Left lung (tissue), 4 donors: ENCODE measurements at regions not wholly inside any gene's neighbourhood (a gene's known extent, or its start where the extent isn't known, plus 50 kb on each side); places are given as distances from the start of the nearest gene placed in this dataset.

Source experiments
- ATAC-seq: fragments of 200-7000 bp; cut with Tn5 transposase; one replicate; pipeline ENCODE4 v1.9.1; 2020; ENCODE audit warnings: moderate library complexity
- DNase-seq, 4 donors: peaks; one replicate each; pipeline ENCODE4 v3.0.0-alpha.2; 2013 to 2020
- H3K27ac ChIP-seq, 2 donors: fragments of 200-600 bp; sonication (generic) in 1 of 2; one replicate each; pipeline versions ENCODE4 v1.5.0 to v1.8.0; 2020 to 2021
- H3K27me3 ChIP-seq, 2 donors: fragments of 200-600 bp; sonication (generic) in 1 of 2; one replicate each; pipeline versions ENCODE4 v1.5.0 to v1.8.0; 2020 to 2021
- H3K36me3 ChIP-seq, 2 donors: fragments of 200-600 bp; sonication (generic) in 1 of 2; one replicate each; pipeline versions ENCODE4 v1.5.0 to v1.8.0; 2020 to 2021
- H3K4me1 ChIP-seq, 2 donors: fragments of 200-600 bp; one replicate each; pipeline ENCODE4 v1.8.0; 2021
- H3K4me3 ChIP-seq, 2 donors: fragments of 200-600 bp; sonication (generic) in 1 of 2; one replicate each; pipeline versions ENCODE4 v1.5.0 to v1.8.0; 2020 to 2021; ENCODE audit warnings: mild to moderate bottlenecking in 1 of 2
- H3K9me3 ChIP-seq, 2 donors: fragments of 200-600 bp; sonication (generic) in 1 of 2; one replicate each; pipeline versions ENCODE4 v1.5.0 to v1.8.0; 2020 to 2021
- intact Hi-C, 2 donors: fragments of 100-400 bp; cut with DNase I; formaldehyde crosslinking; loops; one replicate each; pipeline versions ENCODE4 v1.11.2 to v1.14.2; 2022
- TF ChIP-seq, protein P1 (sequence below), 2 donors: fragments of 200-600 bp; sonication (generic) in 1 of 2; IDR thresholded peaks; one replicate each; pipeline versions ENCODE4 v1.5.0 to v1.8.0; 2021; ENCODE audit warnings: antibody characterized with exemption in 2 of 2
- donor health status: DM: no; HTN: yes; CAD: no.
- donor health status: DM: no; HTN: no; CAD: no.

DNA sequence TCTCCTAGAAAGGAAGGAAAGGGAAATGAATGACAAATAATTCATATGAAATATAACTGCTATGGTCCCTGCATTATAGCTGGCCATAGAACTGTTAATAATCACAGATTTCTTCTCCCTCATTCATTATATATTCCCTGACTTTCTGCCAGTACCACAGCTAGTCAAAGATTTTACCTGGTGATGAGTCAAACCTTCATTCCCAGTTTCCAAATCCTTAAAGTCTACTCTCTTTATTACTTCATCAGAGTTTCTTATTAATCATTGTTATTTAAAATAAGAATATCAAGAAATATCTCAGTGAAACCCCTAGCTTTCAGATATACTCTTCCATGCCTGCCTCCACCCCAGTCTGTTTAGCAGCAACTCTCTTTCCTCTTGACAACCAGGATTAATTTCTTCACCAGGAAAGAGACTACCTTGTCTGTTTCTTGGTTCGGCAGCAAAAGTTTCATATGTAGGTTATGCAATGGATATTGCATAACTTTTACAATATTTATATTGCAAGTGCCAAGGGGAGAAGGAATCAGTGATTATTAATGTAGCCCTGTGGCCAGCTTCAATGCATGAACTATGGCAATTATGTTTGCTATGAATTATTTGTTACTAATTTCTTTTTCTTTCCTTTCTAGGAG is 533.8 kb downstream of the FBXO15 start:
- H3K27me3 ChIP-seq: no peaks in the 10 kb centered on the region
- no peak overlapping the region for H3K4me3 ChIP-seq
- TF ChIP-seq, protein P1, sequence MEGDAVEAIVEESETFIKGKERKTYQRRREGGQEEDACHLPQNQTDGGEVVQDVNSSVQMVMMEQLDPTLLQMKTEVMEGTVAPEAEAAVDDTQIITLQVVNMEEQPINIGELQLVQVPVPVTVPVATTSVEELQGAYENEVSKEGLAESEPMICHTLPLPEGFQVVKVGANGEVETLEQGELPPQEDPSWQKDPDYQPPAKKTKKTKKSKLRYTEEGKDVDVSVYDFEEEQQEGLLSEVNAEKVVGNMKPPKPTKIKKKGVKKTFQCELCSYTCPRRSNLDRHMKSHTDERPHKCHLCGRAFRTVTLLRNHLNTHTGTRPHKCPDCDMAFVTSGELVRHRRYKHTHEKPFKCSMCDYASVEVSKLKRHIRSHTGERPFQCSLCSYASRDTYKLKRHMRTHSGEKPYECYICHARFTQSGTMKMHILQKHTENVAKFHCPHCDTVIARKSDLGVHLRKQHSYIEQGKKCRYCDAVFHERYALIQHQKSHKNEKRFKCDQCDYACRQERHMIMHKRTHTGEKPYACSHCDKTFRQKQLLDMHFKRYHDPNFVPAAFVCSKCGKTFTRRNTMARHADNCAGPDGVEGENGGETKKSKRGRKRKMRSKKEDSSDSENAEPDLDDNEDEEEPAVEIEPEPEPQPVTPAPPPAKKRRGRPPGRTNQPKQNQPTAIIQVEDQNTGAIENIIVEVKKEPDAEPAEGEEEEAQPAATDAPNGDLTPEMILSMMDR (IDR thresholded peaks at IDR 0.05): no peak
- ATAC-seq: no peak
- H3K36me3 ChIP-seq: no peaks in the 10 kb centered on the region
- no peak for DNase-seq
- no peaks in the 10 kb centered on the region for H3K9me3 ChIP-seq
- intact Hi-C loops: no loop called here
- no peak overlapping the region for H3K27ac ChIP-seq
- H3K4me1 ChIP-seq: no peaks in the 10 kb centered on the region

DNA sequence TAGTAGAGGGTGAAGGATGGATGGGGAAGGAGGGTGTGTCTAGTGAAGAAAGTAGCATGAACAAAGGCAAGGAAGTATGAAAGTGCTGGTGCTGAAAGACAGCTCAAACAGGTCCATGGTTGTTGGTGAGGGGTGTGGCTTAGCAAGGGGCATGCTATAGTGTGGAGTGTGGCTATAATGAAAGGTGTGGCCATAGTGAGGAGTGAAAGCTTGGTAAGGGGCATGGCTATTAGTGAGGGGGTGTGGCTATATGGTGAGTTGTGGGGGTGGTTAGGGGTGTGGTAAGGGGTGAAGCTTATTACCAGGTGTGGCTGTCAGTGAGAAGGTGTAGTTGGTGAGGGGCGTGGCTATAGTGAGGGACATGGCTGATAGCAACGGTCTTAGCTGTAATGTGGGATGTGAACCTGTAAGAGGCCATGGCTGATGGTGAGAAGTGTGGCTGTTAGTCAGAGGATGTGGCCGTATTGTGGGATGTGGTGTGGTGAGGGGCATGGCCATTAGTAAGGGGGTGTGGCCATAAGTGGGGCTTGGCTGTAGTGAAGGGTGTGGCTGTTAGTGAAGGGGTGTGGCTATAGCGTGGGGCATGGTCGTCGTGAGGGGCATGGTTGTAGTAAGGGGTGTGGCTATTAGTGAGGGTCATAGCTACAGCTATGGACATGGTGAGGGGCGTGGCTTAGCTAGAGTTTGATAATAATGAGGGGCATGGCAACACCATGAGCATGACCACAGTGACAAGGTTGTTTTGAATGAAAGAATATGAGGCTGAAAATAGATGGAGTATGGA is 549.6 kb downstream of the FBXO15 start:
- TF ChIP-seq, protein P1 (IDR thresholded peaks at IDR 0.05): no peak
- no peaks in the 10 kb centered on the region for H3K4me1 ChIP-seq
- no peak overlapping the region for H3K4me3 ChIP-seq
- DNase-seq (no peak), ATAC-seq (no peak)
- H3K27me3 ChIP-seq: no peaks in the 10 kb centered on the region
- no peaks in the 10 kb centered on the region for H3K9me3 ChIP-seq
- no peaks in the 10 kb centered on the region for H3K36me3 ChIP-seq
- H3K27ac ChIP-seq: no peak overlapping the region
- intact Hi-C loops: no loop called here

DNA sequence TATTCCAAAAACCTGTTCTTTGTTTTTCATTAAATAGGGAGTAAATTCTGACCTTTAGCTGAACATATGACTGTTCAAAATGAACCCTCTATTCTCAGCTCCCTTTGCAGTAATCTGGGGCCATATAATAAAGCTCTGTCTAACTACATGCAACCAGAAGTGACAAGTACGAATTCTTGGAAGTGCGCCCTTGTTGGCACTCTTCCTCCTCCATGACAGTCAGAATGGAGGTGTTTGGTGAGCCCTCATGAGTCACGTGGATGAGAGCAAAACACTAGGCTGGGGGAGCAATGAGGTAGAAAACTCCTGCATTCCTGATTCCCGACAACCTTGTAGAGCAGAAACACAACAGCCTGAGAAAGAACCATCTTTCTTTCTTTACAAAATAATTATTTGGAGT is 552.9 kb downstream of the FBXO15 start:
- Histone ChIP-seq H3K4me3 (no peak overlapping the region), H3K27me3 (no peaks in the 10 kb centered on the region), H3K27ac (no peak overlapping the region), H3K9me3 (no peaks in the 10 kb centered on the region), H3K36me3 (no peaks in the 10 kb centered on the region), H3K4me1 (no peaks in the 10 kb centered on the region)
- ATAC-seq (no peak), DNase-seq (no peak)
- intact Hi-C loops: no loop called here
- TF ChIP-seq, protein P1 (IDR thresholded peaks at IDR 0.05): no peak

DNA sequence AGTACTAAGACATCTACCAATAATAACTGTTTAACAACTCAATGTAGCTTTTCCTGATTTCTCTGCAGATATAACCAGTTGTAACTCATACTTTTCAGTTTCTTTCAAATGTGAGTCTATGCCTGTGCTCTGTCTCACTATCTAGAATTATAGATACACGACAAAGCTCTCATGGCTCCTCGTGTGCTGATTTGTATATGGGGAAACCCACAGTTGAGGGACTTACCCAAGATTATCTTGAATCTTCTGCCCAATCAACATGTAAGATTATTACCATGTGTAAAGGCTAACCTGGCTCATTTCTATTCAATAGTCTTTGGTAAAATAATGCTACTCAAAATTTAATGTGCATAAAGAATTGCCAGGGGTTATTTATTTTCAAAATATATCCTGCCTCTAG is 554.4 kb downstream of the FBXO15 start:
- no peak overlapping the region for H3K4me3 ChIP-seq
- TF ChIP-seq, protein P1 (IDR thresholded peaks at IDR 0.05): no peak
- intact Hi-C loops: no loop called here
- ATAC-seq (no peak), DNase-seq (no peak)
- no peaks in the 10 kb centered on the region for H3K9me3 ChIP-seq
- no peaks in the 10 kb centered on the region for H3K36me3 ChIP-seq
- no peaks in the 10 kb centered on the region for H3K27me3 ChIP-seq
- H3K4me1 ChIP-seq: no peaks in the 10 kb centered on the region
- no peak overlapping the region for H3K27ac ChIP-seq

DNA sequence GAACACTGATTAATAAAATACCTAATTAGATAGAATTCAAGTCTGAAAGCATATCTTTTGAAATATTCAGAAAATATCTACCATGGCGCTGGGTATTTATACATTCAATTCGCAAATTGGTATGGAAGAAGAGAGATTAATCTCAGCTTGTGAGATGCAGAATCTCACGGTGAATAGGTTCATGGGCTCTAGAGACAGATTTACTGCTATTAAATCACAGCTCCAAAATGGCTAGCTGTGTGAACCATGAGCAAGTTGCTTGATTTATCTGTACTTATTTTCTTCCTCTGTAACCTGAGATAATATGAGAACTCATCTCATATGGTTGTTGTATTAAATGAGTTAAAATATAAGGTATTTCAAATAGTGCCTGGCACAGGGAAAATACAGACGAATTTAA is 556.7 kb downstream of the FBXO15 start:
- no peaks in the 10 kb centered on the region for H3K36me3 ChIP-seq
- no peaks in the 10 kb centered on the region for H3K27me3 ChIP-seq
- TF ChIP-seq, protein P1 (IDR thresholded peaks at IDR 0.05): no peak
- DNase-seq (no peak), ATAC-seq (no peak)
- peaks cover 0 to 2% of the 10 kb centered on the region in 2 donors for H3K9me3 ChIP-seq
- no peak overlapping the region for H3K4me3 ChIP-seq
- H3K4me1 ChIP-seq: no peaks in the 10 kb centered on the region
- H3K27ac ChIP-seq: no peak overlapping the region
- intact Hi-C loops: no loop called here
